HG02970 (cell line): ENCODE measurements at regions not wholly inside any gene's neighbourhood (a gene's known extent, or its start where the extent isn't known, plus 50 kb on each side); places are given as distances from the start of the nearest gene placed in this dataset.

ENCODE experiments used
- ATAC-seq: cut with Tn5 transposase; IDR thresholded peaks from one replicate; pipeline ENCODE4 v1.9.1; 2021; ENCODE audit warnings: mild to moderate bottlenecking, moderate library complexity, moderate number of reproducible peaks; ENCODE audit not compliant: unreplicated experiment, low FRiP score

- no peak for ATAC-seq
These were observed 143.3 kb upstream of the ADAMTSL1 start for GRCh38 chr9:18330401-18331309.

- no peak for ATAC-seq
These were observed 142.7 kb upstream of the ADAMTSL1 start for GRCh38 chr9:18331310-18331684.

DNA sequence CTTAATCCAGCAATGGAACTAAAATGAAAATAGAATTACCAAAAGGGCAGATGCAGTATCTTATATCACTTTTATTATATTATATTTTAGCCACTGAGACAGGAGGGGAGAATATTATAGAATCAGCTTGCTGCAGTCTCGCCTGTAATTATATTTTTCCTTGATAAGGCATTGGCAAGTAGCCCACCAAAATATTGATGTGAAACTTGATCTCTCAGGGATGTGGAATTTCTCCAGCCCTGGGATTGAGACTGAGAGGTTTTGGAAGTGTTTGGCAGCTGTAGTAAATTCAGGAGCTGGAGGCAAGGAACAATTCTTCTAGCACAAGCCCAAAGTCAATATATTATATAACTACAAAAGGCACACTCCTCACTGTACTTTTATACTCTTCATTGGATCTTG is 142.1 kb upstream of the ADAMTSL1 start:
- ATAC-seq: no peak

GRCh38 chr9:18333157-18333556 is 140.8 kb upstream of the ADAMTSL1 start:
- no peak for ATAC-seq

GRCh38 chr9:18335825-18336224 is 138.1 kb upstream of the ADAMTSL1 start:
- ATAC-seq: no peak

- no peak for ATAC-seq
These were observed 135.9 kb upstream of the ADAMTSL1 start for GRCh38 chr9:18338042-18338441.

- no peak for ATAC-seq
These were observed 130.2 kb upstream of the ADAMTSL1 start for GRCh38 chr9:18343784-18344183.

DNA sequence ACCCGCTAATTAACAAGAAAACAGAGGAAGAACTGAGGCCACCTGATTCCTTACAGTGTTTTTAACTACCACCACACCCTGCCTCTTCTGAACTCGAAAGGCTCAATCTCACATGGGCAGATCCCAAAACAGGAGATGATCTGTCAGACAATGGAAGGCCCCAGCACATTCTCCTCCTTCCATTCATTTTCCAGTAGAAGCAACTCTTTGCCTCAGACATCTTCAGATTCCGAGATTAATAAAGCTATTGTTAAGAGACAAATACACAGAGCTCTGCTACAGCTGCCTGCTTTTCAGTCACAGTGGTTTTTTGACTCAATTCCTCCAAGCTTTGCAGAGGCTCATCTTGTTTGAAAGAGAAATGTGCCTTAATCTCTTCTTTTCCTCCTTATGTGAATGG is 127.2 kb upstream of the ADAMTSL1 start:
- ATAC-seq: no peak

DNA sequence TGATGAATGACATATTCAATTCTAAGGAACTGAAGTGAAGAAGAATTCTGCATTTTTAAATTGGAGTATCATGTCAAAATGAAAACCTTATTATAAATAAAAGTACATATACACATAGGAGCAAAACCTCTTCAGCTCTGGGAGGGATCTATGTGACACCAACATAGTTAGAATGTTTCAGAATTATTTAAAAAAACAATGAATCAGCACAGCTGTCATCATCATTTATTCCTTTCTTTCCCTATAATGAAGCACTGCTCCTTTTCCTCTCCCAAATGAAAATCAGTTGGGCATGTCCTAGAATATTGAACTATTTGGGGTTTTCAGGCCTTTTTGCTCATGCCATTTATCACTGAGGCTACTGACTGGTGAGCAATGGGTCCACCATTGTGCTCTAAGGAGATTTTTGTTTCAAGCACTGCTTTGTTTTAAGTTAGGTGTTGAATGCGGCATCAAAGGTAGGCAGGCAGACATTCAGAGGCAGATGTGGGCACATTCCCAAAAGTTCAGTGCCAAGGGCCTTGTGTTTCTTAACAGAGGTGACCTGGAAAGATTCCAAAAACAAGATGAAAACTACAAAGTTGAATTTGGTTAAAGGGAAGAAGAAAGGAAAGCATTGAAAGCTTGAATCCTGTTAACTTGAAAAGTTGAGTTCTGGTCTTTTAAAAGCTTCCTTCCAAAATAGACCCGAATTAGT is 126.4 kb upstream of the ADAMTSL1 start:
- no peak for ATAC-seq

DNA sequence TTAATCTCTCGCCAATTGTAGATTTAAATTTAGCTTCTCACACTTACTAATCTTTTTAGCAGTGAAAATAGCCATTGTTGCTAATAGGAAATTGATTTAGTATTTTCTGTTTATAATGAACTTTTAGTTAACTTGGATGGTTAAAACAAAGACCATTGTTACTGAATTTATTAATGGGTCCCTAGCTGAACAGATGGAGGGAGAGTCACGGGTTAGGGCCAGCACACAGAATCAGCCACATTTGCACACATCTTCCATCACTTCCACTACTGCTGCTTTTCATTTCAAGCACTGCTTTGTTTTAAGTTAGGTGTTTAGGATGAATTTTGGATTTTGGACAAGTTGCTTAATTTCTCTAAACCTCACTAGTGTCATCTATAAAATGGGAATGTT is 125.9 kb upstream of the ADAMTSL1 start:
- ATAC-seq: no peak

GRCh38 chr9:18349530-18349929 is 124.4 kb upstream of the ADAMTSL1 start:
- no peak for ATAC-seq

GRCh38 chr9:18350036-18350435 is 123.9 kb upstream of the ADAMTSL1 start:
- ATAC-seq: no peak

DNA sequence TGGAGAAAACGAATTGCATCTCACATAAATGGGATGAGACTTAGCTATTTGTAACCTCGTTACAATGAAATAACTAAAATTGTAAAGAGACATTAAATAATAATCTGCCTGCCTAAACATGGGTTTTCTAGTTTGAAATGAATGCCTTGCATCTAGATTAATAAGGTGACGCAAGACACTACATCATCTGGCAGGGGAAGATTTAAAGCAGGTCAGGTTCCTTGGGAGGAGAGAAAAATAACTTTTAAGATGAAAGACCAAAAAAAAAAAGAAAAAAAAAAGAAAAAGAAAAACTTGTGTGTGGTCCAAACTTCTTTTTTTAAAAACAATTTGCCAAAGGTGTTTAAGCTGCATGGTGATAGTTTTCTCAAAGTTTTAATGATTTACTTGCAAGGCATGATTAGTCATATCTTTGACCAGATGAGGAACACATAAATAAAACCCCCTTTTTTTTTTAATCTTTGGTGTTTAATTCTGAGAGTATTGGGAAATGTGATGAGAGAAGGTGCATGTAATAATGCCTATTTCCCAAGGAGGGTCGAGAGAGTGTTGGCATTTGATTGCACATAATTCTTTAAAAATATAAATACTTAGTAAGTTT is 122.9 kb upstream of the ADAMTSL1 start:
- no peak for ATAC-seq

DNA sequence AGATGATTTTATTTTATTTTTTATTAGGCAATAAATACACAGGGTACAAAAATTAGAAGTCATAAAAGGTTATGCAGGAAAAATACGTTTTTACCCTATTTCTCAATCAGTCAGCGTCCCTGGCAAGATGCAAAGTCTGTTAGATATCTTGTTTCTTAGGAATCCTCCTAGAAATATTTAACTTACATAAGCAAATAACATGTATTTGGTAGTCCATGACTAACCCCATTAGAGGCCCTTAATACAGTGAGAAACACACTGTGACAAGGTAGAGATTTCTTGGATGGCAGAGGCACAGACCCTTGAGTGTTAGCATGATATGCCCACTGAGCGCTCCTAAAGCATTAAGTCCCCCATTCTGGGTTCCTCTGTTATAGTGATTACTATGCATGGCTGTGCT is 121.2 kb upstream of the ADAMTSL1 start:
- no peak for ATAC-seq

DNA sequence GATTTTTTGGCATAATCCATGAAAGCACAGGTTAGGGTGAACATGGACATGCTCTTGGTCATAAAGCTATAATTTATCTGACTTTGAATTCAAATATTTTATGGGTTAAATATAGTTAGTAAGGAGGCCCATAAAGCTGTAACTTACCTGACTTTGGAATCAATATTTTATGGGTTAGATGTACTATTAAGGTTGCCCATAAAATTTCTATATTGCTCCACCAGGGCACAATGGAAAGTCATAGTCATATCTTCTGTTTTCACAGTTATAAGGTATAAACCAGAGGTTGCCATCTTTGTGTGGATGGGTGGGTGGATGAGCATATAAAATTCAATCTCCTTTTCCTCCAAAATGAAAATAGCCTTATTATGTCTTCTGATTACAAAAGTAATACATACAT is 120.5 kb upstream of the ADAMTSL1 start:
- ATAC-seq: no peak

- no peak for ATAC-seq
These were observed 116.6 kb upstream of the ADAMTSL1 start for GRCh38 chr9:18357321-18357720.

DNA sequence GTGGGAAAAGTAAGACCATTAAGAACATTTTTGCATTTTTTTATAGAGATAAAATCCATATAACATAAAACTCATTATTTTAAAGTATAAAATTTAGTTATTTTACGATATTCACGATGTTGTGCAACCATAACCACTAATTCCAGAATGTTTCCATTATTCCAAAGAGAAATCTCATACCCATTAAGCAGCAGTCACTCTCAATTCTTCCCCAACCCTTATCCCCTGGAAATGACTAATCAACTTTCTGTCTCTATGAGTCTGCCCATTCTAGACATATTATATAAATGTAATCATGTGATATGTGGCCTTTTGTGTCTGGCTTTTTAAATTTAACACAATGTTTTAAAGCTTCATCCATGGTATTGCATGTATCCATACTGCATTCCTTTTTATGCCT is 115.6 kb upstream of the ADAMTSL1 start:
- ATAC-seq: no peak

GRCh38 chr9:18359335-18359734 is 114.6 kb upstream of the ADAMTSL1 start:
- no peak for ATAC-seq

- no peak for ATAC-seq
These were observed 113.9 kb upstream of the ADAMTSL1 start for GRCh38 chr9:18360005-18360404.

- ATAC-seq: no peak
These were observed 112.3 kb upstream of the ADAMTSL1 start for GRCh38 chr9:18361646-18362045.

DNA sequence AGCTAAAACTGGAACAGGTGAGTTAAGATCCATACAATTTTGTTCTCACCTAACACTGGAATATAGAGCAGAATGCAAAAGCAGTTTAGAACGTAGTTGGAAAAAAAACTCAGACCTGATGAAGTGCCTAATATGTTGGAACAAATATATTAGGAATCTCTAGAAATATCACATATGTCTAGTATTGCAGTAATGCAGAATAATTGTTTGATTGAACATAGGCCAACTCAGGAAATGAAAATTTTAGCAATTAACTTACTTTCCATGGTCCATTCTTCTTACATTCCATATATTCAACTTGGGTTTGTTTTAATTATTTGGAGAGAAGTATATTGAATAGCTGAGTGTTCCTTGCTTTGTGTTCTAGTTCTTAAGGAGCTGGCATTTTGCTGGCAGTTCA is 111.8 kb upstream of the ADAMTSL1 start:
- no peak for ATAC-seq
